ENCODE measurements at regions not wholly inside any gene's neighbourhood (a gene's known extent, or its start where the extent isn't known, plus 50 kb on each side); places are given as distances from the start of the nearest gene placed in this dataset.

DNA sequence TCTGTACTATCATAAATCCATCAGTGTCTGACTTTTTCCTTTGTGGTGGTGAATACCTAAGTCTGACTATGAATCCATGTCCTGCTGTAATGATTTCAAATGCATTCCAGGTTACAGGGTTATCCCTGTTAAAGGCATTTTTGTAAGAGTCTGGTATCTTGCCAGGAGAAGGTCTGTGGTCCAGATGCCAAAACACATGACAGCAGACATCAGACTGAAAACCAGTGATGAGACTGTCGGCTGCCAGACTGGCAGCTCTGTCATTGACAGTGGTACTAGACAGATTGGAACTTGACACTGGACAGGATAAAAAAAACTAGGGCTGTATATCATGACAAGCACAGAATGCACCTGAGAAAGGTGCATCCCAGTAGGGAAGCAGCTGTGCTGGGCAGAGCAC is 301.8 kb upstream of the FAT3 start:
- no peaks in the 10 kb centered on the region for H3K27me3 Mint-ChIP-seq (ENCODE audit: low read depth)
- intact Hi-C loops (cut with micrococcal nuclease), result no loop called here
- no peak overlapping the region for H3K4me3 Mint-ChIP-seq (ENCODE audit: low read depth)
- H3K27ac Mint-ChIP-seq, result no peak overlapping the region
- H3K4me1 Mint-ChIP-seq (ENCODE audit: low read depth), result no peaks in the 10 kb centered on the region
- H3K9me3 Mint-ChIP-seq, result peaks cover 32% of the 10 kb centered on the region
- no peaks in the 10 kb centered on the region for H3K36me3 Mint-ChIP-seq (ENCODE audit: low read depth)
- no peak for DNase-seq (ENCODE audit: low spot score)

DNA sequence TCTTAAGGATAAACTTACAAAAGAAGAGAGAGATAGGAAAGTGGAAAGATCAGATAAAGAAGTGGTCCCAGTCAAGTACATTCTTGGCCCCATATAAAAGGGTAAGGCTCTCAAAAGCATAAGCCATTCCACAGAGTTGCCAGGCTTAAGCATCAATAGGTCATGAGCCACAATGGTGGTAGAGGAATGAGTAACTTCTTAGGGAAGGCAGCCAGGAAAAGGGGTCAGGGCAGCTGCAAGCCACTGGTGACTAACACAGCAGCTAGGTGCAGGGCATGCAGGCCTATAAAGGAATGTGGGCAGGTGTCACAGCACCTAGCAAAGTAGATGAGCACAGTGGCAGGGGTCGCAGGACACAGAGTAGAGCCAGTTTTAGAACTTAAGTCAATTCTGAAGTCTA is 302.6 kb upstream of the FAT3 start:
- peaks cover 28% of the 10 kb centered on the region for H3K9me3 Mint-ChIP-seq
- H3K36me3 Mint-ChIP-seq (ENCODE audit: low read depth), result no peaks in the 10 kb centered on the region
- intact Hi-C loops (cut with micrococcal nuclease), result no loop called here
- DNase-seq (ENCODE audit: low spot score), result no peak
- H3K27ac Mint-ChIP-seq, result no peak overlapping the region
- no peaks in the 10 kb centered on the region for H3K27me3 Mint-ChIP-seq (ENCODE audit: low read depth)
- no peak overlapping the region for H3K4me3 Mint-ChIP-seq (ENCODE audit: low read depth)
- H3K4me1 Mint-ChIP-seq (ENCODE audit: low read depth), result no peaks in the 10 kb centered on the region

DNA sequence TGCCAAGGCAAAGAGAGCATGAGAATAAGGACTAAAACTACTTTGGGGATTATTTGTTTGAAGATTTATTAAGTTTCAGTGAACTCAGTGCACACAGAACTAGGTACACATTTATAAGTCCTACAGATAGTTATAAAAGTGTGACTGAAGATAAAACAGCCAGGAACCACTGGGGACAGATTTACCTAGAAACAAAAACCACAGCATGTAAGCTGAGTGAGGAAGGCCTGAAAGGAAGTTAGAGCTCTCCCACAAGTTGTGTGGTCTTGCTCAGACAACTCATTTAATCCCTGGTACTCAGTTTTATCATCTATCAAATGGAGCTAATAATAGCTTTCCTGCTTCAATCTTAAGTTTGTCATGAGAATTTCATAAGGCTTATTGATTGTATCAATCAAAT is 311.2 kb upstream of the FAT3 start:
- intact Hi-C loops (cut with micrococcal nuclease), result no loop called here
- H3K4me1 Mint-ChIP-seq (ENCODE audit: low read depth), result no peaks in the 10 kb centered on the region
- no peak overlapping the region for H3K4me3 Mint-ChIP-seq (ENCODE audit: low read depth)
- H3K36me3 Mint-ChIP-seq (ENCODE audit: low read depth), result no peaks in the 10 kb centered on the region
- H3K27ac Mint-ChIP-seq, result no peak overlapping the region
- no peak for DNase-seq (ENCODE audit: low spot score)
- peaks cover 19% of the 10 kb centered on the region for H3K9me3 Mint-ChIP-seq
- H3K27me3 Mint-ChIP-seq (ENCODE audit: low read depth), result no peaks in the 10 kb centered on the region

DNA sequence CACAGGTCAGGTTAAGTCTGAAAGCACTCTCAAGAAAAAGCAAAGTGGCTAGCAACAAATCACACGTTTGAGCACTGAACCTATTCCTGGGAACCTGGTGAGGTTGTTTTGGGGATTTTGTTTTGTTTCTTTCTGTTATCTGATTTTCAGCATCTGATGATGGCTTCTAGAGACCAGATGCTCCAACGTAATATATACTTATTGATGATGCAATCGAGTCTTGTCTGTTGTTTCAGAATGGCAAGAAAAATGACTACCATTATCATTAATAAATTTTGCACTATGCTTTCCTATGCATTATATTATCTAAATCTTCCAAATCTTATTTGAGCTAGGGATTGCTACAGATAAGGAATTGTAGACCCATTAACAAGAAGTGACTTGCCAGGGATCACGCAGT is 312.3 kb upstream of the FAT3 start:
- Mint-ChIP-seq H3K27ac (no peak overlapping the region), H3K9me3 (peaks cover 19% of the 10 kb centered on the region), H3K4me1 (ENCODE audit: low read depth) (no peaks in the 10 kb centered on the region), H3K36me3 (ENCODE audit: low read depth) (no peaks in the 10 kb centered on the region), H3K27me3 (ENCODE audit: low read depth) (no peaks in the 10 kb centered on the region), H3K4me3 (ENCODE audit: low read depth) (no peak overlapping the region)
- no peak for DNase-seq (ENCODE audit: low spot score)
- intact Hi-C loops (cut with micrococcal nuclease), result no loop called here

DNA sequence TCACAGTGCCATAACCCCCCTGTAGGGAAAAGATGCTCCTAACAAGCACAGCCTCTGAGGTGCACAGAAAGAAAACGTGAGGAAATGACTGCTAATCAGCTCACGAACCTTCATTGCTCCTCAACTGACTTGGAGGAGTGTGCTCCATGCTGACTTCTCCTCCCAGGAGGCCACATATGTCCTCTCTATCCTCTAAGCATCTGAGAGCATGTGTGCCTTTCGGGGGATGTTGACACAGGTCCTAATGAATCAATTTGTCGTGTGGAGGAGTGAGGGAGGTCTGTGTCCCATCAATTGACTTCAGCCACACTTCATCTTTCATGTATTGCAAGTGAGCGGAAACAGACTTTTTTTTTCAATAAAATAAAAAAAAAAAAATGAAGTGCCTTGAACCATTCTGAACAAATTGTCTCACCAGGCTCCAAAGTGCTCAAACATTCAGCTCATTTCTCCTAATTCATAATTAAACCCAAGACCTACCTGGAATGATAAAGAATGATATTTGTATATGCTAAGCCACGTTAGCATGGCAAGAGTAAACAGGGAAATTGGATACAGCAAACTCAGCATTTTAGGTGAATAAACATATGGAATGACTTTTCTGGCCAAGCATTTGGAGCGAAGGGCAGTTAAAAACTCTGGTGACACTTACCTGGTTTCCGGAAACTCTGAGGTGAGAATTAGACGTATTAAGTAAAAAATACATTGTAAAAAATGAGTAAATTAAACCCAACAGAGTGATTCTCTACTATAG is 317.6 kb upstream of the FAT3 start:
- intact Hi-C loops (cut with micrococcal nuclease), result no loop called here
- no peaks in the 10 kb centered on the region for H3K4me1 Mint-ChIP-seq (ENCODE audit: low read depth)
- H3K4me3 Mint-ChIP-seq (ENCODE audit: low read depth), result no peak overlapping the region
- peaks cover 8% of the 10 kb centered on the region for H3K9me3 Mint-ChIP-seq
- H3K36me3 Mint-ChIP-seq (ENCODE audit: low read depth), result no peaks in the 10 kb centered on the region
- no peak overlapping the region for H3K27ac Mint-ChIP-seq
- no peak for DNase-seq (ENCODE audit: low spot score)
- H3K27me3 Mint-ChIP-seq (ENCODE audit: low read depth), result no peaks in the 10 kb centered on the region

DNA sequence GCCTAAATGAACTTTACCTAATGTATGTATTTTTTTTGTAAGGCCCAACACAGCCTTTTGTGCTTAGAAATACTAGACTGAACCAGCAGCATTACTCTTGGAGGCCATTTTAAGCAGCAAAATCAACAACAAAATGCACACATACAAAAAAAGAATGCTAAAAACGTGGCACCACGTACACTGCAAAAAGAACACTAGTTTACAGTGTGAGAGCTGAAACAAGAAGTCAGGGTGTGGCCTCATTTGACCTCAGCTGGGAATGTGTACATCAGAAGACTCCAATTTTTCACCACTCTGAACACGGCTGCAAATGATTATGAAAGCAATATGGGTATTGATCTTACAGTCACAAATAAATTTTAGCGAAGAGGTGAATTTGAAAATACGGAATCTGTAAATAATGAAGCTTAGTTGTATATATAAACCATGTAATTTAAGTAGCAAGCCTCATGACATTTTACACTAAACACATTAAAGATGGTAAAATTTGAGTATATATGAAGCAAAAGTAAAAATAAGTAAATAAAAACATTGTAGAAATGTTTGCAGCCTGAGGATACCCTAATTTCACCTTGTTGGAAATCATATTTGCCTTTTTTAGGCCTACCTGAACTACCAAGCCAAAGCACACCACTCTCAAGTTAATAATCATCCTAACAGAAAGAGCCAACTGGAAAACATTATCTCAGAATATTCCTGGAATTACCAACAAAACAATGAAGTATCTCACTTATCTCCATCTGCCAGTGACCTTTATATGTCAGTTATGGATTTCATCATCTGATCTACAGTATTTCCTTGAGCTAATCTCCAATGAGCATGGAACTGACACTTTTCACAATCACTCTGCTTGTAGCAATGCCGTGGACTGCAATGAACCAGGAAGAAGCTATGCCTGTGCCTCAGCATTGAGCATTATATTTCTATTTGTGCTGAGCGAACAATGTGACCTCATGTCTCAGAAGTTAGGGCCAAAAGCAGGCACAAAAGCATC is 319.5 kb upstream of the FAT3 start:
- intact Hi-C loops (cut with micrococcal nuclease), result no loop called here
- H3K27ac Mint-ChIP-seq, result no peak overlapping the region
- no peaks in the 10 kb centered on the region for H3K36me3 Mint-ChIP-seq (ENCODE audit: low read depth)
- peaks cover 8% of the 10 kb centered on the region for H3K9me3 Mint-ChIP-seq
- DNase-seq (ENCODE audit: low spot score), result no peak
- no peaks in the 10 kb centered on the region for H3K4me1 Mint-ChIP-seq (ENCODE audit: low read depth)
- H3K4me3 Mint-ChIP-seq (ENCODE audit: low read depth), result no peak overlapping the region
- H3K27me3 Mint-ChIP-seq (ENCODE audit: low read depth), result no peaks in the 10 kb centered on the region

DNA sequence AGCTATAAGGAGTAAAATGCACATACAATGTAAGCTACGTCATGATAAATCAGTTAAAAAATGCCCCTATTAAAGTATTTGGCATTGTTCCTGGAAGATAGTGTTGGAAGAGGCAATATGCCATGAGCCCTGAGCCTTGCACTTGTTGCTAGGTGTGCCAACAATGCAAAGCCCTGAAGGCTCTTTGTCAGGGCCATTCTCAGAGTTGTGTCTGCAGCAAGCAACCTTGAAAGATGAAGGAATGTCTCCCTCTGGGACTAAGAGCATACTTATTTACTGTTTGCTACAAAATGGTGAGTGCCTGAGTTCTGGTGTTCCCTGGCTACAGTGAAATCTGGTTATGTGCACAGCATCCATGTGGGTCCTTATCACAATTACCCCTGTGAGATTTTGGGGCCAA is 322.3 kb upstream of the FAT3 start:
- Mint-ChIP-seq H3K4me1 (ENCODE audit: low read depth) (no peaks in the 10 kb centered on the region), H3K9me3 (no peaks in the 10 kb centered on the region), H3K36me3 (ENCODE audit: low read depth) (no peaks in the 10 kb centered on the region), H3K27me3 (ENCODE audit: low read depth) (no peaks in the 10 kb centered on the region), H3K4me3 (ENCODE audit: low read depth) (no peak overlapping the region), H3K27ac (no peak overlapping the region)
- intact Hi-C loops (cut with micrococcal nuclease), result no loop called here
- DNase-seq (ENCODE audit: low spot score), result no peak

DNA sequence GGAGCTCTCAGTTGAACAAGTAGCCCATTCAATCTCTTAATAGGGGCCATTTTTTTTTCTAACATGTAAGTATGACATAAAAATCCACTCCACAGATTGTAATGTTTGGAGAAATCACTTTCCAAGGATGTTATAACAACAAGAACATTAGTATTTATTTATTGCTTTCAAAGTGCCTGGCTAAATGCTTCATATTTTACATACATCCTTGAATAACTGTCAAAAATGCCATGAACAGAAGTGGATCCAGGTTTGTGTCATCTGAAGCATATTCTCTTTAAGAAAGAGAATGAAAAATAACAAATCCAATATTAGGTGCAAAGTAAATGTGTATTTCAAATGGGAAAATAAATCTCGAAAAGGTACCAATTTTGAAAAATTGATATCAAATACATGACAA is 344.0 kb upstream of the FAT3 start:
- no peaks in the 10 kb centered on the region for H3K4me1 Mint-ChIP-seq (ENCODE audit: low read depth)
- intact Hi-C loops (cut with micrococcal nuclease), result no loop called here

DNA sequence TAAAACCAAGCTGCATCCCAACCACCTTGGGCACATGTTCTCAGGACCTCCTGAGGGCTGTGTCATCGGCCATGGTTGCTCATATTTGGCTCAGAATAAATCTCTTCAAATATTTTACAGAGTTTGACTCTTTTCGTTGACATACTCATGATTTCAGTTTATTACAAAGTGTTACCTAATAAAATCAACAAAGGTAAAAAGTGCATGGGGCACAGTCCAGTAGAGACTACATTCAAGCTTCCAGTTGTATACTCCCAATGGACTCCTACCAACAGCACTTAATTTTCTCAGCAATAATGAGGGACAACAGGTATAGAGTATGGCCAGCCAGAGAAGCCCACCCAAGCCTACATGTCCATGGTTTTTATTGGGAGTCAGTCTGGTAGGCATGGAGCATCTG is 347.9 kb upstream of the FAT3 start:
- intact Hi-C loops (cut with micrococcal nuclease), result no loop called here
- DNase-seq (ENCODE audit: low spot score), result no peak
- Mint-ChIP-seq H3K36me3 (ENCODE audit: low read depth) (no peaks in the 10 kb centered on the region), H3K27ac (no peak overlapping the region), H3K27me3 (ENCODE audit: low read depth) (no peaks in the 10 kb centered on the region), H3K4me3 (ENCODE audit: low read depth) (no peak overlapping the region), H3K4me1 (ENCODE audit: low read depth) (no peaks in the 10 kb centered on the region), H3K9me3 (peaks cover 8% of the 10 kb centered on the region)

More for the DNA sequence above, 344.0 kb upstream of the FAT3 start:
- H3K27me3 Mint-ChIP-seq (ENCODE audit: low read depth), result no peaks in the 10 kb centered on the region
- H3K4me3 Mint-ChIP-seq (ENCODE audit: low read depth), result no peak overlapping the region
- H3K36me3 Mint-ChIP-seq (ENCODE audit: low read depth), result no peaks in the 10 kb centered on the region
- H3K27ac Mint-ChIP-seq, result no peak overlapping the region
- DNase-seq (ENCODE audit: low spot score), result no peak
- peaks cover 18% of the 10 kb centered on the region for H3K9me3 Mint-ChIP-seq

DNA sequence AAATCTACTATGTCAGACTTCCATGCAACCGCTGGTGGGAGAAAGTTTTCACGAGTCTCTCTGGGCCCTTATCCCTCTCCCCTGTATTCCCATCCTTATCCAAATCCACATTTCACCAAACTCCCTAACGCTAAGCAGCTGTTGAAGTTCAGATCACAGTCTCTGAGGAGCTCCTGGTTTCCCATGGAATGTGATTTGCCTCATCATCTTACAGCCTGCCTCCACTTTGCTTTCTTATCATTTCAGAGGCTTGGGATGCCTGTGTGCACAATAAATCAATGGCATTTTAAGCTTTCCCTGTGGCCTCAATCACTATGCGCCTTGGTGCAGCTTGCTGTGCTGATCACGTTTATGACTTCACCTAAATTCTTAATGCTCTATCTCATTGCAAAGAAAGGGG is 352.4 kb upstream of the FAT3 start:
- Mint-ChIP-seq H3K36me3 (ENCODE audit: low read depth) (no peaks in the 10 kb centered on the region), H3K27ac (no peak overlapping the region), H3K4me1 (ENCODE audit: low read depth) (no peaks in the 10 kb centered on the region), H3K4me3 (ENCODE audit: low read depth) (no peak overlapping the region), H3K9me3 (peaks cover 10% of the 10 kb centered on the region), H3K27me3 (ENCODE audit: low read depth) (no peaks in the 10 kb centered on the region)
- no peak for DNase-seq (ENCODE audit: low spot score)
- intact Hi-C loops (cut with micrococcal nuclease), result no loop called here

DNA sequence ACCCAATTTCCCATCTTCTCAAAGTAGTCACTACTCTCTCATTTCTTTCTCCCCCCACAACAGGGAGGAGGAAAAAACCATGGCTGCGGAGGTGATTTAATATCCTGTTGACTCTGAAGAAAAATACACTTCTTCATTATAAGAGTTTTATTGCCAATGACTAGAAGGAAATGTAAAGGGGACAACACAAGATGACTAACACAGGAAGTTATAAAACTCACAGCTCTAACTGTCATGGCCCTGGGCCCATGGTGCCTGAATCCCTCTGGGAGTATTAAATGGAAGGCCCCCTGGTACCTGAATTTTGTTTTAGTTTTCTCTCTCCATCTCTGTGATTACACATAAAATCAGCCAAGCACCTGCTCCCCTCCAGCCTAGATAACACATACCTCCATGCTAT is 352.8 kb upstream of the FAT3 start:
- H3K4me1 Mint-ChIP-seq (ENCODE audit: low read depth), result no peaks in the 10 kb centered on the region
- no peak overlapping the region for H3K27ac Mint-ChIP-seq
- no peak for DNase-seq (ENCODE audit: low spot score)
- intact Hi-C loops (cut with micrococcal nuclease), result no loop called here
- H3K9me3 Mint-ChIP-seq, result peaks cover 8% of the 10 kb centered on the region
- no peak overlapping the region for H3K4me3 Mint-ChIP-seq (ENCODE audit: low read depth)
- no peaks in the 10 kb centered on the region for H3K27me3 Mint-ChIP-seq (ENCODE audit: low read depth)
- H3K36me3 Mint-ChIP-seq (ENCODE audit: low read depth), result no peaks in the 10 kb centered on the region

DNA sequence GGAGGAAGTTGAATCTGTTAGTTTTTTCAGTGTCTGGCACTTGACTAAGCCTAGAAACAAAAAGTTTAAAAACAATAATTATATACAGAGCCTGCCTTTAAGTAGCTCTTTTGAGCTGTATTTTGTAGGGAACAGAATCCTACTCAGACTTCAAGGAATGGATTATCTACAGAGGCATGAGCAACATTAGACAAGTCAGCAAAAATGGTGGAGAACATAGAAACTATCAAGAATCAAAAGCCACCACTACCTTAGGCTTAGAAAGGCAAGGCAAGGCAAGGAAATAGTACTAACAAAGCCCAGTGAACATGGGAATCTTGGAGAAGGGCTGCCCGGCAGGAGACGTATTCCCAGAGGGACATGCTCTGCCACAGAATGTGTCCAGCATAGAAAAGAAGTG is 353.6 kb upstream of the FAT3 start:
- H3K4me3 Mint-ChIP-seq (ENCODE audit: low read depth), result no peak overlapping the region
- peaks cover 8% of the 10 kb centered on the region for H3K9me3 Mint-ChIP-seq
- H3K27me3 Mint-ChIP-seq (ENCODE audit: low read depth), result no peaks in the 10 kb centered on the region
- intact Hi-C loops (cut with micrococcal nuclease), result no loop called here
- no peaks in the 10 kb centered on the region for H3K36me3 Mint-ChIP-seq (ENCODE audit: low read depth)
- H3K4me1 Mint-ChIP-seq (ENCODE audit: low read depth), result no peaks in the 10 kb centered on the region
- DNase-seq (ENCODE audit: low spot score), result no peak
- no peak overlapping the region for H3K27ac Mint-ChIP-seq

DNA sequence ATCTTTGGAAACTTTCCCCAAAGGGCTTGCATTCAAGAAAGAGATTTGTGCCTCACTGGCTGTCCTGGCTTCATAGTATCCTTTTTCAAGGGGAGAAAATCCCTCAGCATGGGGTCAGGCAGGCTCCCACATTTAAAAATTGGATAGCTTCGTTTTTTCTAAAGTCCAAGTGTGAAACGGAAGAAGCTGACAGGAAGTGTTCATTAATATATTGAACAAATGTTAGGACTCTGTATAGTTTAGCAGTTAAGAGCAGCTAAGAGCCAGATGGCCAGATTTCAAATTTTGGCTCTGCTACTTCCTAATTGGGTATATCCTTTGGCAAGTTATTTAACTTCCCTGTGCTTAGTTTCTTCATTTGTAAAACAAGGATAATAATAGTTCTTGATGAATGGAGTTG is 354.9 kb upstream of the FAT3 start:
- H3K27me3 Mint-ChIP-seq (ENCODE audit: low read depth), result no peaks in the 10 kb centered on the region
- peaks cover 8% of the 10 kb centered on the region for H3K9me3 Mint-ChIP-seq
- intact Hi-C loops (cut with micrococcal nuclease), result no loop called here
- no peaks in the 10 kb centered on the region for H3K36me3 Mint-ChIP-seq (ENCODE audit: low read depth)
- DNase-seq (ENCODE audit: low spot score), result no peak
- no peaks in the 10 kb centered on the region for H3K4me1 Mint-ChIP-seq (ENCODE audit: low read depth)
- no peak overlapping the region for H3K27ac Mint-ChIP-seq
- no peak overlapping the region for H3K4me3 Mint-ChIP-seq (ENCODE audit: low read depth)
